ENCODE measurements at regions not wholly inside any gene's neighbourhood (a gene's known extent, or its start where the extent isn't known, plus 50 kb on each side); places are given as distances from the start of the nearest gene placed in this dataset.

DNA sequence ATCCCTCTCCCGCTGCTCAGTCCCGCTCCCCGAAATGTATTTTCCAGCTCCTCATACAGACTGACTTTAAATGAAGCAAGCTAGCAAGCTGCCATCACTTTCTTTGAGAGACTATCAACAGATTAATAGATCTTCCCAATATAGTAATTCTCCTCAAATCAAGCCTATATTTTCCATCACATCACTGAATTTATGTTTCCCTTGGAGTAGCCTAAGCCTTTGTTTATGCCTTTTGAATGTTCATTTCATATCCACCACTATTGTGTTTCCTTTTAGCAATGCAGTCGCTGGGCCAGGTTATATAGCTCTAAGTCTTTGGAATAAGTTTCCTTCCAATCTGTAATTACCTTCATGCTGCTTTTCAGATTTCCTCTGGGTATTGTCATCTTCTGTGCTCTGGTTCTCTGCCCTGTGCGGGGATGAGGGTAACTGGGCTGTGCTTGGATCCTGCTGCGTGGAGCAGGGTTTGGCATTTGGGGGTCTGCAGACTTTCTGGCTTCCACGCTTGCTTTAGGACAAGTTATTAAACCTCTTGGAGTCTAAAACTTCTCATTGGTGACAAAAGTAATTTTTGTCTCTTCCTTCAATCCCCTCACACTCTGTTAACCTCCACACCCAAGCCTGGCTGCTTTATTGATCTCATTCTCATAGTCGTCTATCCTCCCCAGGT is 256.9 kb downstream of the DLEU7 start:
- TF ChIP-seq, protein P1, sequence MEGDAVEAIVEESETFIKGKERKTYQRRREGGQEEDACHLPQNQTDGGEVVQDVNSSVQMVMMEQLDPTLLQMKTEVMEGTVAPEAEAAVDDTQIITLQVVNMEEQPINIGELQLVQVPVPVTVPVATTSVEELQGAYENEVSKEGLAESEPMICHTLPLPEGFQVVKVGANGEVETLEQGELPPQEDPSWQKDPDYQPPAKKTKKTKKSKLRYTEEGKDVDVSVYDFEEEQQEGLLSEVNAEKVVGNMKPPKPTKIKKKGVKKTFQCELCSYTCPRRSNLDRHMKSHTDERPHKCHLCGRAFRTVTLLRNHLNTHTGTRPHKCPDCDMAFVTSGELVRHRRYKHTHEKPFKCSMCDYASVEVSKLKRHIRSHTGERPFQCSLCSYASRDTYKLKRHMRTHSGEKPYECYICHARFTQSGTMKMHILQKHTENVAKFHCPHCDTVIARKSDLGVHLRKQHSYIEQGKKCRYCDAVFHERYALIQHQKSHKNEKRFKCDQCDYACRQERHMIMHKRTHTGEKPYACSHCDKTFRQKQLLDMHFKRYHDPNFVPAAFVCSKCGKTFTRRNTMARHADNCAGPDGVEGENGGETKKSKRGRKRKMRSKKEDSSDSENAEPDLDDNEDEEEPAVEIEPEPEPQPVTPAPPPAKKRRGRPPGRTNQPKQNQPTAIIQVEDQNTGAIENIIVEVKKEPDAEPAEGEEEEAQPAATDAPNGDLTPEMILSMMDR (conservative IDR thresholded peaks at IDR 0.05; ENCODE audit: low read depth, low read length): no peak
- TF ChIP-seq POLR2A (IDR thresholded peaks at IDR 0.05; ENCODE audit: low read depth, low read length) (no peak), RAD21 (IDR thresholded peaks at IDR 0.05; ENCODE audit: low read length) (no peak), SMC3 (IDR thresholded peaks at IDR 0.05; ENCODE audit: low read depth, low read length) (no peak)
